ENCODE measurements at regions not wholly inside any gene's neighbourhood (a gene's known extent, or its start where the extent isn't known, plus 50 kb on each side); places are given as distances from the start of the nearest gene placed in this dataset.
"Not testable (repeated sequence)": the region's sequence is repeated elsewhere in the genome, so short reads cannot be mapped to it uniquely, and the experiment has no call there.

DNA sequence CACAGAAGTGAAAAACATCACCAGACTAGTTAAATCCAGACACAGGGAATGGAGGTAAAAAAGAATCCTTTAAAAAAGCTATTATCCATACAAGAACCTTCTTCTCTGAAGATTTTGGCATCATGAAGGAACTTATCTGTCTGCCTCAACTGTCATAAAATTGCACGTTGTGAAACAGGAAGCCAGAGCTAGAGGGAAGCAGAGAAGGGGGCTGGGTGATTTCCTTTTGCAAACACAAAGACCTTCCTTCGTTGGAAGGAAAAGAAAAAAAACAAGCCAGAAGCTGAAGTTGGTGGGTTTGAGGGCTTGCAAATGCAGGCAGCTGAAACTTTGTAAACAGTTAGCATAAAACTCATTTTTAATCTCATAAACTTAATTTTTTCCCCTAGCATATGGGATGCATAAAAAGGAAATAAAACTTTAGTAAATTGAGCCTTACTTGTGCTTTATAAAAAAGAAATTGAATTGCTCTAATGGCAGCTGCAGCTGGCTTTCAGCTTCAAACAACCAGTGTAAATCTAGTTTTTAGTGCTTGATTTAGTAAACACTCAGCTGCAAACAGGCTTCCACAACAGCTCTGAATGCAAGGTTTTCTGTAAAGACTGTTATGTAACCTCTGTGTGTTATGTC, 101.6 kb downstream of the OTUD1 start:
- H3F3A ChIP-seq (ENCODE audit: low read length, unreplicated experiment) = no peaks in the 10 kb centered on the region
- no peak overlapping the region for H3K4me3 ChIP-seq (ENCODE audit: low read length)
- H3K36me3 ChIP-seq (ENCODE audit: low read depth, low read length) = no peaks in the 10 kb centered on the region
- TF ChIP-seq EZH2 (IDR thresholded peaks at IDR 0.05; ENCODE audit: low read length, unreplicated experiment) (no peak), EZH2phosphoT487 (IDR thresholded peaks at IDR 0.05; ENCODE audit: borderline replicate concordance, low read length) (no peak)
- ChIA-PET CTCF (no interaction called here), POLR2A (ENCODE audit: unreplicated experiment) (no interaction called here)
- H3K9me3 ChIP-seq (ENCODE audit: low read length) = no peaks in the 10 kb centered on the region
- peaks cover 6% of the 10 kb centered on the region; the same call in 1 of the 2 replicates for H3K27me3 ChIP-seq (ENCODE audit: low read length)
- H3K4me1 ChIP-seq (ENCODE audit: insufficient read depth, low read length) = no peaks in the 10 kb centered on the region
- no peak overlapping the region for H3K4me2 ChIP-seq (ENCODE audit: low read length)
- H2AFZ ChIP-seq (ENCODE audit: low read length) = no peak overlapping the region
- no peaks in the 10 kb centered on the region for H3K9me2 ChIP-seq (replicated peaks; ENCODE audit: low read length)
- no peaks in the 10 kb centered on the region for H4K20me1 ChIP-seq (ENCODE audit: low read length)
- ATAC-seq = no peak
- no peak overlapping the region for H3K9ac ChIP-seq (ENCODE audit: low read length)
- BruUV-seq (replicated peaks) = no TSS peak
- H3K79me2 ChIP-seq (ENCODE audit: low read length) = no peaks in the 10 kb centered on the region
- intact Hi-C loops (cut with micrococcal nuclease) = no loop called here
- DNase-seq = no peak
- no peak overlapping the region for H3K27ac ChIP-seq (ENCODE audit: low read length)

DNA sequence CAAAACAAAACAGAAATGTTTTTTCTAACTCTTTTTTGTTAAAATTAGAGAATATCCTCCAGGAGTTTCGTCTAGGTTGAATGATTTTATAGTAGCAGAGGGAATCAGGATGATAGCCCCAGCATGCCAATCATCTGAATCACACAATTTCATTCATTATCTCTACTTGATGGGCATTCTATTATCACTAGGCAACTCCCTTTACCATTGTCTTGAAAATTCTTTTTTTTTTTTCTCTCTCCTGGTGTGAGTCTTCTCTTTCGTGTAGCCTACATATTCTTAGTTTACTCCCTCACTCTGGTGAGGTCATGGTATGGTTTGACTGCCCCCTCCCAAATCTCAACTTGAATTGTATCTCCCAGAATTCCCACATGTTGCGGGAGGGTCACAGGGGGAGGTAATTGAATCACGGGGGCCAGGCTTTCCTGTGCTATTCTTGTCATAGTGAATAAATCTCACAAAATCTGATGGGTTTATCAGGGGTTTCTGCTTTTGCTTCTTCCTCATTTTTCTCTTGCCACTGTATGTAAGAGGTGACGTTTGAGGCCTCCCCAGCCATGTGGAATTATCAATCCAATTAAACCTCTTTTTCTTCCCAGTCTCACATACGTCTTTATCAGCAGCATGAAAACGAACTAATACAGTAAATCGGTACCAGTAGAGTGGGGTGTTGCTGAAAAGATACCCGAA, 105.0 kb downstream of the OTUD1 start:
- TF ChIP-seq EZH2phosphoT487 (IDR thresholded peaks at IDR 0.05; ENCODE audit: borderline replicate concordance, low read length) = no peak
- TF ChIP-seq EZH2 (IDR thresholded peaks at IDR 0.05; ENCODE audit: low read length, unreplicated experiment) = no peak
- TF ChIP-seq, protein P1, sequence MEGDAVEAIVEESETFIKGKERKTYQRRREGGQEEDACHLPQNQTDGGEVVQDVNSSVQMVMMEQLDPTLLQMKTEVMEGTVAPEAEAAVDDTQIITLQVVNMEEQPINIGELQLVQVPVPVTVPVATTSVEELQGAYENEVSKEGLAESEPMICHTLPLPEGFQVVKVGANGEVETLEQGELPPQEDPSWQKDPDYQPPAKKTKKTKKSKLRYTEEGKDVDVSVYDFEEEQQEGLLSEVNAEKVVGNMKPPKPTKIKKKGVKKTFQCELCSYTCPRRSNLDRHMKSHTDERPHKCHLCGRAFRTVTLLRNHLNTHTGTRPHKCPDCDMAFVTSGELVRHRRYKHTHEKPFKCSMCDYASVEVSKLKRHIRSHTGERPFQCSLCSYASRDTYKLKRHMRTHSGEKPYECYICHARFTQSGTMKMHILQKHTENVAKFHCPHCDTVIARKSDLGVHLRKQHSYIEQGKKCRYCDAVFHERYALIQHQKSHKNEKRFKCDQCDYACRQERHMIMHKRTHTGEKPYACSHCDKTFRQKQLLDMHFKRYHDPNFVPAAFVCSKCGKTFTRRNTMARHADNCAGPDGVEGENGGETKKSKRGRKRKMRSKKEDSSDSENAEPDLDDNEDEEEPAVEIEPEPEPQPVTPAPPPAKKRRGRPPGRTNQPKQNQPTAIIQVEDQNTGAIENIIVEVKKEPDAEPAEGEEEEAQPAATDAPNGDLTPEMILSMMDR (conservative IDR thresholded peaks at IDR 0.05; ENCODE audit: low read depth, low read length) = no peak
- Histone ChIP-seq H3K79me2 (ENCODE audit: low read length) (no peaks in the 10 kb centered on the region), H3K9me2 (replicated peaks; ENCODE audit: low read length) (no peaks in the 10 kb centered on the region), H3K4me2 (ENCODE audit: low read length) (no peak overlapping the region), H3K27ac (ENCODE audit: low read length) (no peak overlapping the region), H3K9me3 (ENCODE audit: low read length) (no peaks in the 10 kb centered on the region), H3K4me3 (ENCODE audit: low read length) (no peak overlapping the region), H3K27me3 (ENCODE audit: low read length) (peaks cover 17% of the 10 kb centered on the region; the same call in 1 of the 2 replicates), H4K20me1 (ENCODE audit: low read length) (no peaks in the 10 kb centered on the region), H3F3A (ENCODE audit: low read length, unreplicated experiment) (no peaks in the 10 kb centered on the region), H3K4me1 (ENCODE audit: insufficient read depth, low read length) (no peaks in the 10 kb centered on the region), H3K9ac (ENCODE audit: low read length) (no peak overlapping the region), H3K36me3 (ENCODE audit: low read depth, low read length) (no peaks in the 10 kb centered on the region), H2AFZ (ENCODE audit: low read length) (no peak overlapping the region)
- intact Hi-C loops (cut with micrococcal nuclease) = no loop called here
- BruUV-seq (replicated peaks) = no TSS peak
- DNase-seq (no peak), ATAC-seq (no peak)
- CTCF ChIA-PET = no interaction called here
- POLR2A ChIA-PET (ENCODE audit: unreplicated experiment) = no interaction called here

DNA sequence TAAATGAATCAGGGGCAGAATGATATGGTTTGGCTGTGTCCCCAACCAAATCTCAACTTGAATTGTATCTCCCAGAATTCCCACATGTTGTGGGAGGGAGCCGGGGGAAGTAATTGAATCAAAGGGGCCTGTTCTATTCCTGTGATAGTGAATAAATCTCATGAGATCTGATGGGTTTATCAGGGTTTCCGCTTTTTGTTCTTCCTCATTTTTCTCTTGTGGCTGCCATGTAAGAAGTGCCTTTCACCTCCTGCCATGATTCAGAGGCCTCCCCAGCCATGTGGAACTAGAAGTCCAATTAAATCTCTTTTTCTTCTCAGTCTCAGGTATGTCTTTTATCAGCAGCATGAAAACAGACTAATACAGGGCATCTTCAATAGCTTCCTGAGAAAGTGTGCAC, 107.0 kb downstream of the OTUD1 start:
- H3K4me2 ChIP-seq (ENCODE audit: low read length); H3K9ac ChIP-seq (ENCODE audit: low read length); H3K27ac ChIP-seq (ENCODE audit: low read length); BruUV-seq (replicated peaks); H3K4me1 ChIP-seq (ENCODE audit: insufficient read depth, low read length); H2AFZ ChIP-seq (ENCODE audit: low read length); POLR2A ChIA-PET (ENCODE audit: unreplicated experiment); ATAC-seq; H3F3A ChIP-seq (ENCODE audit: low read length, unreplicated experiment); H3K4me3 ChIP-seq (ENCODE audit: low read length); H4K20me1 ChIP-seq (ENCODE audit: low read length); H3K9me2 ChIP-seq (replicated peaks; ENCODE audit: low read length); H3K9me3 ChIP-seq (ENCODE audit: low read length); H3K36me3 ChIP-seq (ENCODE audit: low read depth, low read length); H3K79me2 ChIP-seq (ENCODE audit: low read length); DNase-seq; intact Hi-C loops (cut with micrococcal nuclease): not testable (repeated sequence)
- H3K27me3 ChIP-seq (ENCODE audit: low read length) = peaks cover 17% of the 10 kb centered on the region; the same call in 1 of the 2 replicates
- CTCF ChIA-PET = interaction anchor here (0.6 kb wide), 1 partner anchor 114 kb away, joined by 3 read pairs; no protein-coding TSS in a partner anchor
